Left lung (tissue), 4 donors: ENCODE measurements at regions not wholly inside any gene's neighbourhood (a gene's known extent, or its start where the extent isn't known, plus 50 kb on each side); places are given as distances from the start of the nearest gene placed in this dataset.

Source experiments
- ATAC-seq: fragments of 200-7000 bp; cut with Tn5 transposase; one replicate; pipeline ENCODE4 v1.9.1; 2020; ENCODE audit warnings: moderate library complexity
- DNase-seq, 4 donors: peaks; one replicate each; pipeline ENCODE4 v3.0.0-alpha.2; 2013 to 2020
- H3K27ac ChIP-seq, 2 donors: fragments of 200-600 bp; sonication (generic) in 1 of 2; one replicate each; pipeline versions ENCODE4 v1.5.0 to v1.8.0; 2020 to 2021
- H3K27me3 ChIP-seq, 2 donors: fragments of 200-600 bp; sonication (generic) in 1 of 2; one replicate each; pipeline versions ENCODE4 v1.5.0 to v1.8.0; 2020 to 2021
- H3K36me3 ChIP-seq, 2 donors: fragments of 200-600 bp; sonication (generic) in 1 of 2; one replicate each; pipeline versions ENCODE4 v1.5.0 to v1.8.0; 2020 to 2021
- H3K4me1 ChIP-seq, 2 donors: fragments of 200-600 bp; one replicate each; pipeline ENCODE4 v1.8.0; 2021
- H3K4me3 ChIP-seq, 2 donors: fragments of 200-600 bp; sonication (generic) in 1 of 2; one replicate each; pipeline versions ENCODE4 v1.5.0 to v1.8.0; 2020 to 2021; ENCODE audit warnings: mild to moderate bottlenecking in 1 of 2
- H3K9me3 ChIP-seq, 2 donors: fragments of 200-600 bp; sonication (generic) in 1 of 2; one replicate each; pipeline versions ENCODE4 v1.5.0 to v1.8.0; 2020 to 2021
- intact Hi-C, 2 donors: fragments of 100-400 bp; cut with DNase I; formaldehyde crosslinking; loops; one replicate each; pipeline versions ENCODE4 v1.11.2 to v1.14.2; 2022
- TF ChIP-seq, protein P1 (sequence below), 2 donors: fragments of 200-600 bp; sonication (generic) in 1 of 2; IDR thresholded peaks; one replicate each; pipeline versions ENCODE4 v1.5.0 to v1.8.0; 2021; ENCODE audit warnings: antibody characterized with exemption in 2 of 2
- donor health status: DM: no; HTN: yes; CAD: no.
- donor health status: DM: no; HTN: no; CAD: no.

DNA sequence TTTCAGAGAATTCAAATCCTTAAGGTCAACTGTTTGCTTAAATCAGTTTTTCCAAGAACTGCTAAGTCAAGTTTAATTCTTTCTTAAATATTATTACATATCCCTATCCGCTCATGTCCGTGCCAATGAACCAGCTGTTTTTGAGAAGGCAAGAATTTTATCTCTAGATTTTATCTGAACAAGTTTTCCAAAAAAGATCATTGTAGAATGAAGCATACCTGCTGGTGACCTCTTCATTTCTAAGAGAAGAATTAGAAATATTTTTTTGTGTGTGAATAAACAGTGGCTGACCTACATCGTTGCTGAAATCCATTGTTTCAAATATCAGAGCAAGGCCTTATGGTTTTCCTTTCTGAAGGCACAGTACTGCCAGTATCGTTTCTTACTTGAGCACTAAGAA is 58.4 kb upstream of the RND3 start:
- DNase-seq (no peak), ATAC-seq (no peak)
- intact Hi-C loops = no loop called here
- no peak overlapping the region for H3K27ac ChIP-seq
- no peaks in the 10 kb centered on the region for H3K4me1 ChIP-seq
- H3K36me3 ChIP-seq = no peaks in the 10 kb centered on the region
- no peak overlapping the region for H3K4me3 ChIP-seq
- no peaks in the 10 kb centered on the region for H3K27me3 ChIP-seq
- peaks cover 0 to 3% of the 10 kb centered on the region in 2 donors for H3K9me3 ChIP-seq
- TF ChIP-seq, protein P1, sequence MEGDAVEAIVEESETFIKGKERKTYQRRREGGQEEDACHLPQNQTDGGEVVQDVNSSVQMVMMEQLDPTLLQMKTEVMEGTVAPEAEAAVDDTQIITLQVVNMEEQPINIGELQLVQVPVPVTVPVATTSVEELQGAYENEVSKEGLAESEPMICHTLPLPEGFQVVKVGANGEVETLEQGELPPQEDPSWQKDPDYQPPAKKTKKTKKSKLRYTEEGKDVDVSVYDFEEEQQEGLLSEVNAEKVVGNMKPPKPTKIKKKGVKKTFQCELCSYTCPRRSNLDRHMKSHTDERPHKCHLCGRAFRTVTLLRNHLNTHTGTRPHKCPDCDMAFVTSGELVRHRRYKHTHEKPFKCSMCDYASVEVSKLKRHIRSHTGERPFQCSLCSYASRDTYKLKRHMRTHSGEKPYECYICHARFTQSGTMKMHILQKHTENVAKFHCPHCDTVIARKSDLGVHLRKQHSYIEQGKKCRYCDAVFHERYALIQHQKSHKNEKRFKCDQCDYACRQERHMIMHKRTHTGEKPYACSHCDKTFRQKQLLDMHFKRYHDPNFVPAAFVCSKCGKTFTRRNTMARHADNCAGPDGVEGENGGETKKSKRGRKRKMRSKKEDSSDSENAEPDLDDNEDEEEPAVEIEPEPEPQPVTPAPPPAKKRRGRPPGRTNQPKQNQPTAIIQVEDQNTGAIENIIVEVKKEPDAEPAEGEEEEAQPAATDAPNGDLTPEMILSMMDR (IDR thresholded peaks at IDR 0.05) = no peak

DNA sequence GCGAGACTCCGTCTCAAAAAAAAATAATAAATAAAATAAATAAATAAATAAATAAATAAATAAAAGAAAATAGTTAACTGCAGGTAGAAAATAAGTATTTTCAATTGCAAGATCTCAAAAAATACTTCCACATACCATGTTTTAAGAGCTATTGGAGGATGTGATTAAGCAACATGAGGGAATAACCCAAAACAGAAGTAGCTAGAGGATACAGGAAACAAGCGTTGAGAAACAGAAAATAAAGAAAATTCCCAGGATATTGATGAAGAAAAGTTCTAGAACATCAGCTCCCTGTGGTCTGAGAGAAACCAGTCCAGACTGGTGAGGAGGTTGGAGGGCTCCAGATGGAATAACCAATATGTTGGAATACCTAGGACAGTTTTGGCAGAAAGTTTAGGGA is 57.3 kb upstream of the RND3 start:
- Histone ChIP-seq H3K9me3 (peaks cover 0 to 5% of the 10 kb centered on the region in 2 donors), H3K4me1 (no peaks in the 10 kb centered on the region)

DNA sequence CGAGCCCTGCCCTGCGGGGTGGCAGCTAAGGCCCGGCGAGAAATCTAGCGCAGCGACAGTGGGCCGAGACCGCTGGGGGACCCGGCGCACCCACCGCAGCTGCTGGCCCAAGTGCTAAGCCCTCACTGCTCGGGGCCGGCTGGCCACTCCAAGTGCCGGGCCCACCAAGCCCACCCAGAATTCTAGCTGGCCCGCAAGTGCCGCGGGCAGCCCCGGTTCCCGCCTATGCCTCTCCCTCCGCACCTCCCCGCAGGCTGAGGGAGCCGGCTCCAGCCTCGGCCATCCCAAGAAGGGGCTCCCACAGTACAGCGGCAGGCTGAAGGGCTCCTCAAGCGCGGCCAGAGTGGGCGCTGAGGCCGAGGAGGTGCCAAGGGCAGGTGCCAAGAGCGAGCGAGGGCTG is 55.2 kb upstream of the RND3 start:
- peaks cover 0 to 5% of the 10 kb centered on the region in 2 donors for H3K9me3 ChIP-seq
- ATAC-seq (no peak), DNase-seq (peak in 1 of 4 donors; percentile 70)
- H3K27me3 ChIP-seq = no peaks in the 10 kb centered on the region
- no peaks in the 10 kb centered on the region for H3K36me3 ChIP-seq
- TF ChIP-seq, protein P1 (IDR thresholded peaks at IDR 0.05) = no peak
- no peak overlapping the region for H3K27ac ChIP-seq
- intact Hi-C loops = no loop called here
- no peaks in the 10 kb centered on the region for H3K4me1 ChIP-seq
- no peak overlapping the region for H3K4me3 ChIP-seq

More for the DNA sequence above, 57.3 kb upstream of the RND3 start:
- no peak for ATAC-seq
- H3K36me3 ChIP-seq = no peaks in the 10 kb centered on the region
- H3K4me3 ChIP-seq = no peak overlapping the region
- TF ChIP-seq, protein P1 (IDR thresholded peaks at IDR 0.05) = no peak
- no peaks in the 10 kb centered on the region for H3K27me3 ChIP-seq
- no peak overlapping the region for H3K27ac ChIP-seq
- no peak for DNase-seq
- intact Hi-C loops = no loop called here

DNA sequence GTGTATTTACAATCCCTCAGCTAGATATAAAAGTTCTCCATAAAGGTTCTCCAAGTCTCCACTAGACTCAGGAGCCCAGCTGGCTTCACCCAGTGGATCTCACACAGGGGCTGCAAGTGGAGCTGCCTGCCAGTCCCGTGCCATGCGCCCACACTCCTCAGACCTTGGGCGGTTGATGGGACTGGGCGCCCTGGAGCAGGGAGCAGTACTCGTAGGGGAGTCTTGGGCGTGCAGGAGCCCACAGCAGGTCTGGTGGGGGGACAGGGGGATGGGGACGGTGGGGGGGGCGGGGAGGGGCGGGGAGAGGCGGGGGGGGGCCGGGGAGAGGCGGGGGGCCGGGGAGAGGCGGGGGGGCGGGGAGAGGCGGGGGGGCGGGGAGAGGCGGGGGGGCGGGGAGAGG is 54.7 kb upstream of the RND3 start:
- ATAC-seq = no peak
- peak in 1 of 4 donors; percentile 47 for DNase-seq
- Histone ChIP-seq H3K27ac (no peak overlapping the region), H3K27me3 (no peaks in the 10 kb centered on the region), H3K36me3 (no peaks in the 10 kb centered on the region), H3K4me1 (no peaks in the 10 kb centered on the region), H3K4me3 (no peak overlapping the region), H3K9me3 (peaks cover 0 to 7% of the 10 kb centered on the region in 2 donors)
- TF ChIP-seq, protein P1 (IDR thresholded peaks at IDR 0.05) = no peak
- intact Hi-C loops = no loop called here

DNA sequence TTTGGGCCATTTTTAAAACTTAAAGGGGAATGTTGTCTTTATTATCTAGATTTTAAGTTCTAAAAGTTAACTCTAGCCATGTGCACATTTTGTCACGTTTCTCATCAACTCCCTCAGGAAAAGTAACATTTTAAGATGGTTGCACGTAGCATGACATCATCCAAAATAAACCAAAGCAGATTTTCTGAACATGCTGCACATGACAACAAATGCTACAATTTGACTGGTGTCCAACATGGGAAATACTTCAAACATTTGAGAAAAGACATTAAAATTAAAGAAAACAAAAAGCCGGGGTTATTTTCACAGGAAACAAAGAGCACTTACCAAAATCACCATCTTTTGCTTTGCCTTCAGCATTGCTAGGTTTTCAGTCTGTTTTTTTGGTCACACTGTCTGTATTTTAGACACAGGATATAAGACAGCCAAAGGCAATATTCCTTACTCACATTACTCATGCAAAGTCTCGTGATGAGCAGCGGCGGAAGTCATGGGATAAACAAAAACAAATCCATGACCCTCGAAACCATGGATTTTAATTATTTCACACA is 51.3 kb upstream of the RND3 start:
- no peak for ATAC-seq
- H3K4me3 ChIP-seq = no peak overlapping the region
- H3K27me3 ChIP-seq = no peaks in the 10 kb centered on the region
- H3K9me3 ChIP-seq = peaks cover 0 to 7% of the 10 kb centered on the region in 2 donors
- peak in 1 of 4 donors; percentile 43 for DNase-seq
- no peaks in the 10 kb centered on the region for H3K36me3 ChIP-seq
- TF ChIP-seq, protein P1 (IDR thresholded peaks at IDR 0.05) = no peak
- H3K27ac ChIP-seq = no peak overlapping the region
- H3K4me1 ChIP-seq = no peaks in the 10 kb centered on the region
- intact Hi-C loops = no loop called here
